HG02759 (cell line): ENCODE measurements at regions not wholly inside any gene's neighbourhood (a gene's known extent, or its start where the extent isn't known, plus 50 kb on each side); places are given as distances from the start of the nearest gene placed in this dataset.
"Not testable (repeated sequence)": the region's sequence is repeated elsewhere in the genome, so short reads cannot be mapped to it uniquely, and the experiment has no call there.

Experiments
- ATAC-seq: cut with Tn5 transposase; IDR thresholded peaks from one replicate; pipeline ENCODE4 v1.9.1; 2021; ENCODE audit warnings: mild to moderate bottlenecking, moderate library complexity; ENCODE audit not compliant: unreplicated experiment

DNA sequence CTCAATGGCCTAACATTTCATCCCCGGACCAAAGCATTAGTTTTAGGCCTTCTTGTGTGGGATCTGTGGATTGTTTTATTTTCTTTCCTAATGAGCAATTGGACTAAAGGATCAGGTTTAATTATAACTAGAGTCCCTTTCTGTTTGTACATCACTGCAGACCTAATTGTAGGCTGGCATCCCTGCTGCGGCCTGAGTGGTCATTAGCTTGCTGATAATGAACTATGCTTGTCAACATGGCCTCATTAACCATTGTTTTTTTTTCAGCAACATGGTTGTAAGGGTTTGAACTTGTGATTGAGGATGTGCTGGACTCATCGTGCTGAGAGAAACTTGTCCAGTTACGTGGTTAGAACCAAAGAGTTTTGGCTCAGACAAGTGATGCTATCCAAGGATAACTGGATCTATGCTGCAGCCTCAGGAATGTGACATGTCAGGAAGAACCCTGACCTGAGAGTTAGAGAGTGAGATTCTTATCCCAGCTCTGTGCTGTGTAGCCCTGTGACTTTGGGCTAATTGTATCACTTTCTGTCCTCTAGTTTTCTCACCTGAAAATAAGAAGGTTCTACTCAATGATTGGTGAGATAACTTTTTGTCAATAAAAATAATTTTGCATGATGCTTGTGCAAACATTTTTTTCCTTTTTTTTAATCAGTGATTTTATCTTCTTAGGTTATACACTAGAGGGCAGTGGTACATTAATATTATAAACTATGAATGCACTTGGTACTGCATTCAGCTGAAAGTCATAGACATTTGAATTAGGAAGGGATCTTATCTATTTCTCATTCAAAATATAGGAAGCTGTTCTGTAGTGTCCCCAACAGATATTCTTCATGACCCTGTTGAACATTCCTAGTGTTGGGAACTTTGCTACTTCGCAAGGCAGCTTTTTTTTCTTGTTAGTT is 140.9 kb downstream of the RNF144B start:
- ATAC-seq, result no peak

DNA sequence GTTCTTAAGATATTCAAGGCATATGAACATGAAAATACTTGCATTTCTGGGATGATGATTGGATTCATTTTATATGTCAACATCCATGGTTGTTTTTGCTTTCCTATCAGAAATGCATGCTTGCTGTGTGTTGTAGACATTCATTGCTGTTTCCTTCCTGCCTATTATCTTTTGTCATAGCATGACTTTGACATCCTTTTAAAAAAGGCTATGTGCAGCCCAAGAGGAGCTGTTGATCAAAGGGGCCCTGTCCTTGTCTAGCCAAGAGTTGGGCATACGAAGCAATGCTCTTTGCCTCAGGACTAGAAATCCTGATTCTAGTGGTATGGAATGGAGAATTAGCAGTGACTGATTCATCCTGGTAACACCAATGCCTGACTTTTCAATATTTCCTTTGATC is 143.1 kb downstream of the RNF144B start:
- ATAC-seq, result no peak

DNA sequence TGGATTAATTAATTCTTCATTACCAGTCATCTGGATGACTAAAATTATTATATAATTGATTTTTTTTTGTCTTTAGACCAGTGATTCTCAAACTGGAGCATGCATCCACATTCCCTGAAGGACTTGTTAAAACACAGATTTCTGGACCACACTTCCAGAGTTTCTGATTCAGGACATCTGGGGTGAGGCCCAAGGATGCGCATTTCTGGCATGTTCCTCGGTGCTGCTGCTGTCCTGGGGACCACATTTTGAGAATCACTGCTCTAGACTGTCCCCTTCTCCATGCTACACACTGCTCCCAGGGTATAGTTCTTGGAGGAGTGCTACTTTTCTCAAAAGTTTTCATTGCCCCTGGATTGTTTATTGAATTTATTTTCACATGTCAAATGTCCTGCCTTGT is 145.0 kb downstream of the RNF144B start:
- ATAC-seq, result no peak

DNA sequence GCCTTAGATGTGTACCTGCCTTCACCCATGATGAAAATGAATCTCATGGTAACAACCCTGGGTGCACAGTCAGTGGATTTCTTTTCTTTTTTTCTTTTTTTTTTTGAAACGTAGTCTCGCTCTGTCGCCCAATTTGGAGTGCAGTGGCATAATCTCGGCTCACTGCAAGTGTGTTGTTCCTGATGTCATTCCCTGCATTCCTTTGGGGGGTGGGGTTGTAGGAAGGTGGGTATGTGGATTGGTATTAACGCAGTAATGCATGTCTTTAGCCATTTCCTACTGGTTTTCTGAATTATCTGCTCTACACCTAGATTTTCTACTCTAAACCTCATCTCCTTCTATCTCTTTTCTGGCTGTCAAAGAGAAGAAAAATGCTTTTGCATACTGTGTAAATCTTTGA is 146.6 kb downstream of the RNF144B start:
- ATAC-seq, result no peak

DNA sequence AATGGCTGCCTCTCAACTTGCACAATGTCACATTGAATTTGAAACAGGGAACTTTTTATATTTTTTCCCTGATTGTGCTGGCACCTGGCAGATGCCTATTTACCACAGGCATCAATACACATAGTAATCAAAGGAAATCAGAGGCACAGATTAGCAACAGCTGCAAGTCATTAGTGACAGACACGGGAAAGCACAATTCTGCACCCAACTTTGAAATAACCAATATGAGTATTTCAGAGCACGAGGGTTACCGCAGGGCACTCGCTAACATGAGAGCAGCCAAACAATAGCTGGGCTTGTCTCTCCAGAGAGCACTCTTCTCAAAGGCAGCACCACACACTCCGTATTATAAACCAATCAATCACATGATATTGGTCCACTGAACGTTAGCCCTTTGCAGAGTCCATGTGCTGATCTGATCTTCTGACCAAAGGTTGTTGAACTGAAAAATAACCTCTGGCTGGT is 149.5 kb downstream of the RNF144B start:
- ATAC-seq, result no peak

DNA sequence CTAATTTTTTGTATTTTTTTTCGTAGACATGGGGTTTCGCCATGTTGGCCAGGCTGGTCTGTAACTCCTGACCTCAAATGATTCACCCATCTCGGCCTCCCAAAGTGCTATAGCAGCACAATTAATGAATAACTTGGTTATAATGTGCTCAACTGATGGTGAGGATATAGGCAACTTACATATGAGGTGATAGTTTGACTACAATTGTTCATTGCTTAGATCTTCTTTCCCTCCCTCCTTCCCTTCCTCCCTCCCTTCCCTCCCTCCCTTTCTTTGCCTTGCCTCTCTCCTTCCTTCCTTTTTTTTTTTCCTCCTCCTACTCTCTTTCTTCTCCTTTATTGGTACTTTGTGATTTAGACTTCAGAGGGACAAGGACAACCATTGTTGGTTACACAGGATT is 151.2 kb downstream of the RNF144B start:
- ATAC-seq, result no peak

DNA sequence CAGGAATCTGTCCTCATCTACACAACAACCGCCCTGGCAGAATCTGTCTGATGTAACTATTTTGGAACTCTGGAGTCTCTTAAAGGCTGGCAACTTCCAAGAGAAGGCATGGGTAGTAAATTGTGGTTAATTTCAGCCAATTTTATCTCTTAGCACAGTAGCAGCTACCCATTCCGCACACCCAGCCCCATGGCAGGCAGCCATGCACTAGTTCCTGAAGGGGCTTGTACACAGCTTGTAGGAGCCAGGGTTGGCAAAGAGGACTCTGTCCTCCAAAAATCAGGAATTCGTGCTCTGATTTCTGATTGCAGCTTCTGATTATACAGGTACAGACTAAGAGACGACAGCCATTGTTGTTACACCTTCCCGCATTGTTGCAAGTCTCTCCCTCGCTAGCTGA is 155.9 kb downstream of the RNF144B start:
- ATAC-seq, result no peak

DNA sequence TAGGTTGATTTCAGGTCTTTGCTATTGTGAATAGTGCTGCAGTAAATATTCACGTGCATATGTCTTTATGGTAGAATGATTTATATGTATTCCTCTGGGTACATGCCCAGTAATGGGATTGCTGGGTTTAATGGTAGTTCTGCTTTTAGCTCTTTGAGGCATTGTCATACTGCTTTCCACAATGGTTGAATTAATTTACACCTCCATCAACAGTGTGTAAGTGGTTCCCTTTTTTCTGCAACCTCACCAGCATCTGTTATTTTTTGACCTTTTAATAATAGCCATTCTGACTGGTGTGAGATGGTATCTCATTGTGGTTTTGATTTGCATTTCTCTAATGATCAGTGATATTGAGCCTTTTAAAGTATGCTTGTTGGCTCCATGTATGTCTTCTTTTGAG is 158.0 kb downstream of the RNF144B start:
- not testable (repeated sequence) for ATAC-seq

DNA sequence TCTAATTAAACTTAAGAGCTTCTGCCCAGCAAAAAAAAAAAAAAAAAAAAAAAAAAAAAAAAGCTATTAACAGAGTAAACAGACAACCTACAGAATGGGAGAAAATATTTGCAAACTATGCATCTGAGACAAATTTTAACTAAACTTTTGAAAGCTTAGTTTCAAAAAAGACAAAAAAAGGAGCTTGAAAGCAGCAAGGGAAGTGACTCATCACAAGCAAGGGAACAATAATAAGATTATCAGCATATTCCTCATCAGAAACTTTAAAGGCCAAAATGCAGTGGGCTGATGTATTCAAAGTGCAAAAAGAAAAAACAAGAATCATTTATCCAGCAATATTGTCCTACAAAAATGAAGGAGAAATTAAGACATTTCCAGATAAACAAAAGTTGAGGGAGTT is 158.6 kb downstream of the RNF144B start:
- no peak for ATAC-seq

DNA sequence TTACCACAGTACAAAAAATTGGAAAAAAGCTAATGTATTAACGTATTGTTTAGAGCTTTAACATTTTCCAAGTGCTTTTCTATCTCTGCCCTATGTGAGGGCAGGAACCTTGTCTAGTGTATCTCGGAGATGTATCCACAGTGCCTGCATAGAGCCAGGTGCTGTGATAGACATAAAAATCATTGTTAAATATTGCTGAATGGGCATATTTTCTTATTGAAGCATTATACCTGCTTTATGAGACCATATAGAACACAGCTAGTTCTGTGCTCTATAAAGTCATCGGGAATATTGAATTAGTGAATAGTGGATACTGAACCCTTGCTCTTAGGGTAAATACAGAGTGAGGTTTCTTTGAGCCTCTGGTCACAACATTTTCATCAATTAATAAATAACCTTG is 163.0 kb downstream of the RNF144B start:
- no peak for ATAC-seq

DNA sequence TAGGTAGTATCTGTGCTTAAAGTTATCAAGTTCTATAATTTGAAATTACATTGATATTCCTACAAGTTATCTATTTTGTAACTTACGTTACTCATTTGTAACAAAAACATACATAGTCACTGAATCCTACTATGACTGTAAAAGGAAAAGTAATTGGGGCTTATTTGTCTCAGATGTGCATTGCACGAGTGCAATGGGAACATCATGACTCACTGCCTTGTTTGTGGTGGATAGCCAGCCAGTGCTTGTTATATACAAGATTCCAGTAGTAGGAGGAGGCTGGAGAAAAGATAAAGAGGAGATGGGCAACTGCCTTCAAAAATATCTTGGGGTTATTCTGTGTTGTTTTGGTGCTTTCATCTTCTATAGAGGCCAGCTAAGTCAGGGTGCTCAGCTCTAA is 164.1 kb downstream of the RNF144B start:
- no peak for ATAC-seq

DNA sequence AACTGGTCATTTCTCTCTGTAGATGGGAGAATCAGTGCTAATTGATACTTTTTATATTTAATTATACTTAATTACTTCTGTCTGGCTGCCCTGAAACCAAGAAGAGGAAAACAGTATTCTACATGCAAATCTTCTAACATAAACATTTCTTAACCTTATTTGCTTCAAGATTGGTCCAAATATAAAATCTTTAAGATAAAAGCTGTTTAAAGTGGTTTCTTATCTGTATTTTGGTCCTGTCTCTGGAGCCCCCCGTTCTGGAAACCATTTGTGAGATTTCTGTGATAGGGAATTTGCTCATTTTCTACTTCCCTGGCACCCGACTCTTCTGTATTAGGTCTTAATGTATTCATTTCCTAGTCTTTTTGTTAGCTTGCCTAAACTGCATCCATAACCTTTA is 168.6 kb downstream of the RNF144B start:
- no peak for ATAC-seq

DNA sequence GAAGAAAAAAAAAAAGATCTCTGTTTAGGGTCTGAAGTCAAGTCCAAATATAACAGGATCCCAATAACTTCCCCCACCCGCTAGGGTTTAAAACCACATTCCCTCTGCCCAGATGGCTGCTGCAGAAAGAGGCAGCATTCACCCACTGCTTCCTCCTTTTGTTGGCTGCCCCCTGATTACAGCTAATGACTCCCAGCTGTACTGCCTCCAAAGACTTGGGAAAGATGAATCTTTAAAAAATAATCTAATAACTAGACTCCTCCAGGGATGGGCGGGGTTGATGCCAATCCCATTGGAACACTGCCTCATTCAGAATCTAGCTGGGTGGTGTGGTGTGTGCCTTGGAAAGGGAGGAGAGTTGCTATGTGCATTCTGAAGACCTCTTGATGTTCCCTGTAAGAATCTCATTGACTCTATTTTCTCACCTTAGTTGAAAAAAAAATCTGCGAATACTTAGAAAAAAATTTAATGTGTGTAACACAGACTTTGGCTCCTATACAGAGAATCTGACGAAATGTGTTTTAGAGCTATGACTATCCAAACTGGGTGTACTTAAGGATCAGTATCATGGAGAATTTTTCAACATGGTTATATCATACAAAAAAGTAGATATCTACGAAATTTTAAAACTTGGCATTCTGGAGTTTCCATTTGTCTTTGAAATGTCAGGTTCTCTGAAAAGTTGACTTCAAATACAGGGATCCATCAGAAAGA is 174.0 kb downstream of the RNF144B start:
- no peak for ATAC-seq

DNA sequence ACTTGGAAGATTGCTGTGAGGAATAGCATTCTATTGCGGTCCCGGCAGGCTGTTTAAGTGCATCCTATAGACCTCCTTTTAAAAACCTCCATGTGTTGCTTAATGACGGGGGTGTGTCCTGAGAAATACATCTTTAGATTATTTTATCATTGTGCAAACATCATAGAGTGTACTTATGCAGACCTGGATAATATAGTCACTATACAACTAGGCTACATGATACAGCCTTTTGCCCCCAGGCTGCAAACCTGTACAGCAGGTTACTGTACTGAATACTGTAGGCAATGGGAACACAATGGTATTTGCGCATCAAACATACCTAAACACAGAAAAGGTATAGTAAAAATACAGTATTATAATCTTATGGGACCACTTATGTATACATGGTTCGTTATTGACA is 175.6 kb downstream of the RNF144B start:
- no peak for ATAC-seq

DNA sequence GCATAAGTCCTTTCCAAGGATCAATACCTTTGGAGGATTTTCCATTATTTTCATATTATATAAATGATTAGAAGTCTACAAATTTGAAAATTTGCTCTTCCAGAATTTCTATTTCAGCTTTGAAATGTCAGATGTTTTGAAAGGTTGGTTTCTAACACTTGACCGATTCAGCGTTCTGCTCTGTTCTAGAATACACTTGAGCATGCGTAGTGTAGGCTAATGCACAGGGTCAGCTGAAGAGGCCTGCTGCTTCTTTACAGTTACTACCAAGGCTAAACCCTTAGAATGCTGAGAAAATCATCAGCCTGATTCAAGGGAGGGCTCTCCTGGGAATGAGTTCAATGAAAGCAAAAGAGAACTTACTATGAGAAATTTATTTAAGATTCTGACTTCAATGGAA is 177.6 kb downstream of the RNF144B start:
- no peak for ATAC-seq

DNA sequence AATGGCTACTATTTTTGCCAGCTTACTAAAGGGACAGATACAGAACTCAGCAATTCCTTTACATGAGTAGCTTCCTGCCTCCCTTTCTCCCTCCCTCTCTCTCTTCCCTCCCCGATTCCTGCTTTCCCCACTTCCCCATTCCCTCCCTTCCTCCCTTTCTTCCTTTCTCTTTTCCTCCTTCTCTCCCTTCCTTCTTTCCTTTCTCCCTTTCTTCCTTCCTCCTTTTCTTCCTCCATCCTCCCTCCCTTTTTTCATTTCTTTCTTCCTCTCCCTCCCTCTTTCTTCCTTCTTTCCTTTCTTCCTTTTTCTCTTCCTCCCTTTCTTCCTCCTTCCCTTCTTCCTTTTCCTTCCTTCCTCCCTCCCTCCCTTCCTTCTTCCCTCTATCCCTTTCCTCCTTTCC is 178.1 kb downstream of the RNF144B start:
- no peak for ATAC-seq

DNA sequence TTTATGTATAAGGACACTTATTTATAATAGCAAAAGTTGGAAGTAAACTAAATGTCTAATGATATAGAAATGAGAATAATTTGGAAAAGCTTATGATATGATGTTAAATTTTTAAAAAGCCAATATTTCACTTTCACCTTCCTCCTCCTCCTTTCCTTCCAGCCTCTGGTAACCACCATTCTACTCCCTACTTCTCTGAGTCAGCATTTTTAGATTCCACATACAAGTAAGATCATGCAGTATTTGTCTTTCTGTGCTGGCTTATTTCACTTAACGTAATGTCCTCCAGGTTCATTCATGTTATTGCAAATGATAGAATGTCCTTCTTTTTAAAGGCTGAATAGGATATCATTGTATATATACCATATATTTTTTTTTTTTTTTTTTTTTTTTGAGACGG is 180.2 kb downstream of the RNF144B start:
- no peak for ATAC-seq

DNA sequence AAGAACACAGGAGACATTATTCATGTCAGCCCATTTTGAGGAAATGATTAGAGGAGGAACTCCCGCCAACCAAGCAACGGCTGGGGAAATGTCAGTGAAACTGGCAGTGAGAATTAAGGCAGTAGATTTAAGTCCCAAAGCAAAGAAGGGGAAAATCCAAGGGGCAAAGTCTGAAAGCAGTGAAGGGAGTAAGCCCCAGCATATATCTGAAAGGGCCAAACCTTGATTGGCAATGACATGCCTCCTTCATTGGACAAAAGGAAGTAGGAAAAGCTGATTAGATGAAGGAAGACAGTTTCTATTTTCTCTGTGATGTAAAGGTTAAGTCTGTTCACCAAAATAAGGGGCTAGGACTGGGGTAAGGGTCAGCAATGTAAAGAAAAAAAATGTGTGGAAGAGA is 190.3 kb downstream of the RNF144B start:
- no peak for ATAC-seq

DNA sequence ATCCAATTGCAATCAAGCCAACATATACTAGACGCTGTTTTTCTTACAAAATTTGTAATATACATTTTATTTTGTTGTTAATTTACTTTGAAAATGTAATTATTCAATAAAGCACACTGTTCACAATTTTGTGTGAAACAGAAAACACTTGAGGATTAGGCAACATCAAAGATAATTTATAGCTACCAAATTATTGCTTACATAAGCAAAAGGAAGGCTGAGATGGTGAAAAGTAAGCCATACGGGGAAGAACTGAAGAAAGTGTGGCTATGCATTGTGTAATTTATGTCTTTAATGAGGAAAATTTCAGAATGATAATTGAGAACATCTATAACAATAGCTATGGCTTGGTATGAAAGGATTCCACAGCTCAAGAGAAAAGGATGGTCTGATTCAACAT is 192.0 kb downstream of the RNF144B start:
- no peak for ATAC-seq

DNA sequence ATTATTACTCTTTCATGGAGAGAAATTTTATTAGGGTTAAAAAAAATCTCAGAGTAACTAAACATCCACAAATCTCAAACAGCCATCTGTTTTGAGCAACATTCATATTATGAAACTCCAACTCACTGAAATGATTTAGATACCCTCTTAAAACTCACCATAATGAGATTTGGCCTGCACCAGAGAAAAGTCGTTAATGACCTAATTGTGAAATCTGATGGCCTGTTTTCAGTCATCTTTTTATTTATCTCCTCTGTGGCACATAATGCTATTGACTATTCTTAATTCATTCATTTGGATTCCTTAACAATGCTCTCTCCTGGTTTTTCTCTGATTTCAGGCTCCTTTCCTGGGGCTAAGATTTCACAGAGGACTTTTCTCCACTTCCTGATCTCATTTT is 192.7 kb downstream of the RNF144B start:
- ATAC-seq, result no peak

DNA sequence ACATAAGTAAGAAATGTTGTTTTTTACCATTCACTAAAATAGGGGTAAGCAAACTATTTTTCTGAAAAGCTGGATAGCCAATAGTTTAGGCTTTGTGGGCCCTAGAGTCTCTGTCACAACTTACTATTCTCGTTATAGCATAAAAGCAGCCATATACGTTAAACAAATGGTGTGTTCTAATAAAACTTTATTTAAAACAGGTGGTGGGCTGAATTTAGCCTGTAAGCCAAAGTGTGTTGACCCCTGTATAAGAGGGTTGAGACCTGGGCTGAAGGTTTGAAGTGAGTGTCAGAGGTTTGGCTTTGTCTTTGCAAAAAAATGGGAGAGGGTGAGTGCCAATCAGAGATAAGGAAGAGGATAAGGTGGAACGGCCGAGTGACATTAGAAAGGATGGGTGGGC is 197.2 kb downstream of the RNF144B start:
- no peak for ATAC-seq

DNA sequence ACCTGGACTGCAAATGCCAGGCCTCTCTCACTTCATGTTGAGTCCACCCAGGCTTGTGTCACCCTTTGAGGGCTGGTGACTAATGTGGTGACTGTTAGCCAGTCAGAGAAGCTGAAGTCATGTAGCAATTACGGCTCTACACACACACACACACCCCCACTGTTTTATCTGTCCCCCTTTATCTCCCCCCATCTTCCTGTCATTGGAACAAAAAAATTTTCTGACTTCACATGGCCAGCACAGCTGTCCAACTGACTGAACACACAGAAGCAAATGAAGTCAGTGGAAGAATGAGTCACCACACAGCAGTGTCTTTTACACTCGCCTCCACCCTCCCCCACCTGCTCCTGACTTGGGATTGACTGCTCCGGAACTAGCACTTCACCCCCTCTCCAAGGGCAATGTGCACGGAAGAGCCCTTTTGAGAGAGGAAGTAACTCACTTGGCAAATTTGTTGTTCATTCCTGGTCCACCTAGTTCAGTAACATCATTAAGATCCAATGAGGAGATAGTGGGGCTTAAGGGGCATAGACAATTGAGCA is 198.0 kb downstream of the RNF144B start:
- ATAC-seq, result no peak
